ENCODE measurements at regions not wholly inside any gene's neighbourhood (a gene's known extent, or its start where the extent isn't known, plus 50 kb on each side); places are given as distances from the start of the nearest gene placed in this dataset.

DNA sequence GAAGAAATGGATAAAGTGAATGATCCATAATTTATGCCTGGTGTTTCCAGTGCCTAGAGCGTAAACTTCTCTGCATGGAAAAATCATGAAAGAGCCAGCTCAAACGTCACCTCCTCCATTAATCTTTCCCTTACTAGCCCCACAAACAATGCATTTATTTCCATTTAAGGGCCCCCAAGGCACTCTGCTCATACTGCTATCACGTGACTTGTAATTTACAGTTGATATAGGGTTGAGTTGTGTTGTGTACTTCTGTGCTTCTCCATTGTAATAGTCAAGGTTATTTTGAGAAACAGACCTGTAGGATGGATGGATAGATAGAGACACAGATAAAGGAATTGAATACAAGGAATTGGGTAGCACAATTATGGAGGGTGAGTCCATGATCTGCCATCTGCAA is 1034.7 kb upstream of the GHITM start:
- intact Hi-C loops (cut with micrococcal nuclease) = no loop called here
- H3K27ac Mint-ChIP-seq = no peak overlapping the region
- H3K4me3 Mint-ChIP-seq (ENCODE audit: low read depth) = no peak overlapping the region

DNA sequence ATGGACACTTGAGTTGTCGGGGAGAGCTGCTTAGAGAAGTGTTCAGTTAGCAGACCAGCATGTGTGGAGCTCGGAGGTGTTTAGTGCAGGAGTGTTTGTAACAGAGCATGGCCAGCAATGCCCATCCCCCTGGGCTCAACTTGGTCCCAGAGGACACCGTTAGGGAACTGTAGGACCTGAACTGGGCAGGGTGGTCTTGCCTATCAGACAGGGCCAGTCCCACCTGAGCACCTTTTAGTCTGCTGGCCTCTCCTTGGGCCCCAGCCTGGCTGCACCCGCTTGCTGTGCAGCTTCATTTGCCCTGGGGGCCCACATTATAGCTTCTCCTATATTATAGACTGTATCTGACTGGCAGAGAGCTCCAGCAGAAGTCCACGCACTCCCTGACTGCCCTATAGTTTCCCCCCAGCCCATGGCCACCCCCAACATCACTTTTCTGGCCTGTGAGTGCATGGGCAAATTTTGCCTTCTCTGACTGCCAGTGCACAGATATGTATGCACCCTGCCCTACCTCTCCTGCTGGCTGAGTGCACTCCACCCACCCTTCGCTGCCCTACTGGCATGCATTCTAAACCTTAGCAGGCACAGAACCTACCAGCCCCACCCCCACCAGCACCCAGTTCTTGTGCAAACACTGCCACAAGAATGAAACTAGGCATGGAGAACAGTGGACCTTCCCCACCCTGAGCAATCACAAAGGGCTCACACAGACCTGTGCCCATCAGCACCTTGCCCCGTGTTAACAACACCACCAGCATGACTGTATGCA is 1030.6 kb upstream of the GHITM start:
- H3K9me3 Mint-ChIP-seq = peaks cover 64% of the 10 kb centered on the region
- no peak for DNase-seq (ENCODE audit: low spot score)
- H3K27me3 Mint-ChIP-seq (ENCODE audit: low read depth) = no peaks in the 10 kb centered on the region
- H3K36me3 Mint-ChIP-seq (ENCODE audit: low read depth) = no peaks in the 10 kb centered on the region
- no peak overlapping the region for H3K27ac Mint-ChIP-seq
- no peaks in the 10 kb centered on the region for H3K4me1 Mint-ChIP-seq (ENCODE audit: low read depth)
- no peak overlapping the region for H3K4me3 Mint-ChIP-seq (ENCODE audit: low read depth)
- intact Hi-C loops (cut with micrococcal nuclease) = no loop called here

More for the DNA sequence above, 1034.7 kb upstream of the GHITM start:
- Mint-ChIP-seq H3K36me3 (ENCODE audit: low read depth) (no peaks in the 10 kb centered on the region), H3K27me3 (ENCODE audit: low read depth) (no peaks in the 10 kb centered on the region), H3K4me1 (ENCODE audit: low read depth) (no peaks in the 10 kb centered on the region), H3K9me3 (peaks cover 36% of the 10 kb centered on the region)
- no peak for DNase-seq (ENCODE audit: low spot score)

DNA sequence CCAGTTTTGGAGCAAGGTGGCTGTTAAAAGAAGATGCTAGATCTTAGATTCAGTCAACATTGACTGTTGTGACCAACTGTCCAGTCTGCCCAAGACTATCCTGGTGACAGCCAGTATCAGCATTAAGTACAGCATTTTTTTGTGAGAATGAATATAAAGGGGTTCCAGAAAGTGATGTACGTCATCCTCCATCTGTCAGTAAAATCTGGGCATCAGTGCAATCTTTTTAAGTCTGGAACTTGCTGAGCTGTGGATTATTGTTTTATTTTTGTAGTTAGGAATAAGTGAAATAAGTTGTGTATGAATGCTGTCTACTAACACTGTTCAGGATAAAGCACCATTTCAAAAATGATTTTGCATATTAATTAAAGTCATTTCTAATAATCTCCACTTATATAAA is 1020.0 kb upstream of the GHITM start:
- Mint-ChIP-seq H3K9me3 (peaks cover 16% of the 10 kb centered on the region), H3K4me3 (ENCODE audit: low read depth) (no peak overlapping the region), H3K27ac (no peak overlapping the region), H3K27me3 (ENCODE audit: low read depth) (no peaks in the 10 kb centered on the region), H3K4me1 (ENCODE audit: low read depth) (no peaks in the 10 kb centered on the region), H3K36me3 (ENCODE audit: low read depth) (no peaks in the 10 kb centered on the region)
- intact Hi-C loops (cut with micrococcal nuclease) = no loop called here
- DNase-seq (ENCODE audit: low spot score) = no peak

DNA sequence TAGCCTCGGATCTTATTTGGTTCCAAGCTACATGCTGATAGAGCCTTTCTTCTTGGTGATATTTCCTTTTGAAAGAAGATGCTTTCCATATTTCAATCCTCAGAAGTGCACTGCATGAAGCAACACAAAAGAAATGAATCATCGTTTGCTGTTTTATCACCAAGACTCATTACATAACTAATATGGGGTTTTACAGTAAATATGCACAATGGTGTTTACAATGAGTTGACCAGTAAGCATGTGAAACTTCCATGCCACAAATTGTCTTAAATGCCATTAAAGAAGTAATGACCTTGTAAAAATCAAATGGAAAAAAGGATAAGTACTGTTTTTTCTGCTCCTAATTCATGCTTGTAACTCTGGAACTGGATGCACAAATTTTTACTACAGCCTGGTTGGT is 1017.0 kb upstream of the GHITM start:
- Mint-ChIP-seq H3K27ac (no peak overlapping the region), H3K4me1 (ENCODE audit: low read depth) (no peaks in the 10 kb centered on the region), H3K9me3 (peaks cover 25% of the 10 kb centered on the region), H3K4me3 (ENCODE audit: low read depth) (no peak overlapping the region), H3K36me3 (ENCODE audit: low read depth) (no peaks in the 10 kb centered on the region), H3K27me3 (ENCODE audit: low read depth) (no peaks in the 10 kb centered on the region)
- intact Hi-C loops (cut with micrococcal nuclease) = no loop called here
- DNase-seq (ENCODE audit: low spot score) = no peak

DNA sequence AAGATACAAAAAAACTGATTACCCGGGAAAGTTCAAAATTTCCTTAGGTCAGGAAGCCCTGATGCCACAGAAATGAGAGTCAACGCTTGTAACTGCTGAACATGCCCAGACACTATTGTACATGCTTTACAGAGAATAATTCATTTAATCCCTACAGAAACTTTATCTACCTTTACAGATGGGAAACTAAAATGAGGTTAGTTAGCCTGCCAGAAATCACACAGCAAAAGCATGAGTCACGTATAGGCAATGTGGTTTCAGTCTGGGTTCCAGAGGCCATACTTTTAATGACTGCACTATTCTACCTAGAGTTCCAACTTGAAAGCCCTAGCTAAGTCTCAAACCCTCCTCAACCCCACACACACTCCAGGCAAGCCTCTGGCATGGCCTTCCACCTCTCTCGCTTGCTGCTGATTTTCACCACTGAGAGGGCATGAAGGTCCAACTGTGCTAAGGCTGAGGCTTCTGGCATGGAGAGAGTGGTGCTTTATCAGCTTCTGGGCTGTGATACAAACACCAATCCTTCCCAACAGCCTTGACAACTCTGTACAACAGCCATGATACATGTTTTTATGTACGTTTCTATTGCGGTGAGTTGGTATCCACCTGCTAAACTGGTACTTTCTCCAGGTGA is 1011.2 kb upstream of the GHITM start:
- H3K4me3 Mint-ChIP-seq (ENCODE audit: low read depth) = no peak overlapping the region
- H3K27me3 Mint-ChIP-seq (ENCODE audit: low read depth) = no peaks in the 10 kb centered on the region
- intact Hi-C loops (cut with micrococcal nuclease) = no loop called here
- peaks cover 44% of the 10 kb centered on the region for H3K9me3 Mint-ChIP-seq
- DNase-seq (ENCODE audit: low spot score) = no peak
- H3K4me1 Mint-ChIP-seq (ENCODE audit: low read depth) = no peaks in the 10 kb centered on the region
- no peaks in the 10 kb centered on the region for H3K36me3 Mint-ChIP-seq (ENCODE audit: low read depth)
- no peak overlapping the region for H3K27ac Mint-ChIP-seq

DNA sequence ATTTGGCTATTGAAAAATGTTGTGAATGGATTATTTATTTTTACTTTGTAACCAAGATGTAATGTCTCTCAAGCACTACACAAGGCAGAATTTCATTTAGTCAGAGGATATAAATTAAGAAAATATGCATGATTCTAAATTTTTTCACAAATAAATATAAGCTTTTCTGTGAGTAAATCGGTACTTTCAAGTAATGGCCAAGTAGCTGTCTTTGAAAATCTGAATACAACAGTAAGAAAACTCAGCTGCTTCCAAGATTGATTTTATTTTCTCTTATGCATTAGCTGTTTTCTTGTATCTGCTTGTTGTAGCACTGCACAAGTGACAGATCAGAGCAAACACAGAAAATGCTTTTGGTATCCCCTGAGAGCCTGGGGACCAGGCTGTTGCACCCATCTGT is 998.5 kb upstream of the GHITM start:
- Mint-ChIP-seq H3K9me3 (peaks cover 4% of the 10 kb centered on the region), H3K27me3 (ENCODE audit: low read depth) (no peaks in the 10 kb centered on the region), H3K4me3 (ENCODE audit: low read depth) (no peak overlapping the region), H3K4me1 (ENCODE audit: low read depth) (no peaks in the 10 kb centered on the region), H3K27ac (no peak overlapping the region), H3K36me3 (ENCODE audit: low read depth) (no peaks in the 10 kb centered on the region)
- no peak for DNase-seq (ENCODE audit: low spot score)
- intact Hi-C loops (cut with micrococcal nuclease) = no loop called here

DNA sequence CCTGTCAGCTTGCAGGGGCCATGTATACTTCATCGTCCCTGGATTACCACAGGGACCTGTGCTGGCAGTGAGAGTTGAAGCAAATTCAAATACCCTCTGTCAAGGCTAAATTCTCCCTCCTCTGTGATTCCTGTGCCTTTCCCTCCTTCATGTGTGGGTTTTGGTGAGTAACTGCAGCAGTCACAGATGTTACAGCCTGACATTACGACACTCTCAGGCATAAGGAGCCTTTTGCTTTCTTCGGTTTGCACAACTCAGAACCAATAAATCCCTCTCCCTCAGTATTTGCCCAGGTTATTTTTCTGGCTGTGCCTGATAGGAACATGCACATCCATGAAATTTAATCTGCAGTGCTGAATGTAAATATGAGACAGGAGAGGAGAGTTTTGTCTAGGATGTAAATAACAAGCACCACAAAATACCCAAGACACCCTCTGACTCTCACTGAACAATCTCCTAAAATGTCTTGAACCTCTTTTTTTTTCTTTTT is 997.2 kb upstream of the GHITM start:
- no peak overlapping the region for H3K4me3 Mint-ChIP-seq (ENCODE audit: low read depth)
- H3K9me3 Mint-ChIP-seq = peaks cover 5% of the 10 kb centered on the region
- DNase-seq (ENCODE audit: low spot score) = no peak
- no peaks in the 10 kb centered on the region for H3K4me1 Mint-ChIP-seq (ENCODE audit: low read depth)
- H3K27me3 Mint-ChIP-seq (ENCODE audit: low read depth) = no peaks in the 10 kb centered on the region
- H3K27ac Mint-ChIP-seq = no peak overlapping the region
- no peaks in the 10 kb centered on the region for H3K36me3 Mint-ChIP-seq (ENCODE audit: low read depth)
- intact Hi-C loops (cut with micrococcal nuclease) = no loop called here

DNA sequence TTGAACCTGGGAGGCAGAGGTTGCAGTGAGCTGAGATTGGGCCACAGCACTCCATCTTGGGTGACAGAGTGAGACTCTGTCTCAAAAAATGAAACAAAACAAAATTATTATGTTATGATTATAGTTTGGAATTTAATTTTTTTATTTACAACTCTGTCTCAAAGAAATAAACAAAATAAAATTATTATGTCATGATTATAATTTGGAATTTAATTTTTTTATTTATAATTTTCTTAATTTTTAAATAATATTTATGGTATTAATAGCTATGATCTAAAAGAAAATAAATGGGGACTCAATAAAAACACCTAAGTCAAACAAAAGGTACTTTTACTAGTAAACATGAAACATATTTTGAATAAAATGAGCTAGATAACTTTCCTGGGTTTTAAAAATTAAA is 994.8 kb upstream of the GHITM start:
- no peak overlapping the region for H3K27ac Mint-ChIP-seq
- no peak for DNase-seq (ENCODE audit: low spot score)
- H3K4me3 Mint-ChIP-seq (ENCODE audit: low read depth) = no peak overlapping the region
- intact Hi-C loops (cut with micrococcal nuclease) = no loop called here
- H3K4me1 Mint-ChIP-seq (ENCODE audit: low read depth) = no peaks in the 10 kb centered on the region
- peaks cover 21% of the 10 kb centered on the region for H3K9me3 Mint-ChIP-seq
- H3K27me3 Mint-ChIP-seq (ENCODE audit: low read depth) = no peaks in the 10 kb centered on the region
- H3K36me3 Mint-ChIP-seq (ENCODE audit: low read depth) = no peaks in the 10 kb centered on the region

DNA sequence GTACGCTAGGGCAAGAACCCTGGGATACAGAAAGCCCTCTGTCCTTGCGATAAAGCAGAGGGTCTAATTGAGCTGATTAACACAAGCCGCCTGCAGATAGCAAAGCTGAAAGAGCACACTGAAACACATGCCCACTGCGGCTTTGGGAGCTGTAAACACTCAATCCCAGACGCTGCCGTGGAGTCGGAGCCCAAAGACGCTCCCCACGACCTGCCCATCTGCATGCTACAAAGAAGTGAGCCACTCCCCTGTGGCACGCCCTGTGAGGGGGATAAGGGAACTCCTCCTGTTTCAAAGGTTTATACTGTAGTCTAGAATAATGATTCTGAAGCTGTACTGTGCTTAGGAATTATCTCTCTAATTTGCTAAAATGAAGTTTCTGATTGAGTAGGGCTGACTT is 985.6 kb upstream of the GHITM start:
- H3K27me3 Mint-ChIP-seq (ENCODE audit: low read depth) = no peaks in the 10 kb centered on the region
- H3K9me3 Mint-ChIP-seq = peaks cover 29% of the 10 kb centered on the region
- H3K4me3 Mint-ChIP-seq (ENCODE audit: low read depth) = no peak overlapping the region
- no peaks in the 10 kb centered on the region for H3K36me3 Mint-ChIP-seq (ENCODE audit: low read depth)
- no peaks in the 10 kb centered on the region for H3K4me1 Mint-ChIP-seq (ENCODE audit: low read depth)
- no peak overlapping the region for H3K27ac Mint-ChIP-seq
- DNase-seq (ENCODE audit: low spot score) = no peak
- intact Hi-C loops (cut with micrococcal nuclease) = no loop called here

DNA sequence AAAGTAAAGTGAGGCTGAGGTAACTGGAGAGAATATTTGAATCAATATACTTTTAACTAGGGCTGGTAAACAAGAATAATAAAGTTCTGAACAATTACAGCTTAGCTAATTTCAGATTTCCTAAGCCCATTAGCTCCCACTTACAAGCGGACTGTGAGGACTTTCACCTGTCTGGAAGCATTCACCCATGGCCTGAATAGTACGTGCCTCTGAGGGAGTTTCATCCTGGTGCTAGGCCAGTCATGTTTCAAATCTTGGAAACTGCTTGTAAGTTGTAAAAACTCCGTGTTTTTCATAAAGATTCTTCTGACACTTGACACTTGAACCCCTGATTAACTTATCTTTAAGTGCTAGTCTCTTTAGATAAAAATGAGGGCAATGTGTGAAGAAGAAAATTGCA is 975.2 kb upstream of the GHITM start:
- no peaks in the 10 kb centered on the region for H3K27me3 Mint-ChIP-seq (ENCODE audit: low read depth)
- no peak overlapping the region for H3K27ac Mint-ChIP-seq
- DNase-seq (ENCODE audit: low spot score) = no peak
- peaks cover 26% of the 10 kb centered on the region for H3K9me3 Mint-ChIP-seq
- H3K4me1 Mint-ChIP-seq (ENCODE audit: low read depth) = no peaks in the 10 kb centered on the region
- no peaks in the 10 kb centered on the region for H3K36me3 Mint-ChIP-seq (ENCODE audit: low read depth)
- no peak overlapping the region for H3K4me3 Mint-ChIP-seq (ENCODE audit: low read depth)
- intact Hi-C loops (cut with micrococcal nuclease) = no loop called here

DNA sequence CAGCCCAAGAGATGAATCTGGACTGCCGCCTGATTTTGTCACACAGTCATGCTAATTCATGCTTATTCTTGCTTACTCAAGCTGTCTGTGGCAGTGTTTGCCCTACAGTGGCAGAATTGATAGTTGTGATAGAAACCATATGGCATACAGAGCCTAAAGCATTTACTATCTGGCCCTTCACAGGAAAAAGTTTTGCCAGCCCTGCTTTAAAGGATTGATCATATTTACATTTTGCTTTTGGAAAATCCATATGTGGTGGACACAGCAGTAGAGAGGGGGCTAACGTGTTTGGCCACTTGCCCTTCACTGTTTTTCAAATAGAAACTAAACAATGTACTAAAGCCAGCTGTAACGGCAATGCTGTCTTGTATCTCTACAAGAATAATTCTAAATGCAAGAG is 974.0 kb upstream of the GHITM start:
- Mint-ChIP-seq H3K27me3 (ENCODE audit: low read depth) (no peaks in the 10 kb centered on the region), H3K36me3 (ENCODE audit: low read depth) (no peaks in the 10 kb centered on the region), H3K4me3 (ENCODE audit: low read depth) (no peak overlapping the region), H3K27ac (no peak overlapping the region), H3K4me1 (ENCODE audit: low read depth) (no peaks in the 10 kb centered on the region), H3K9me3 (peaks cover 21% of the 10 kb centered on the region)
- intact Hi-C loops (cut with micrococcal nuclease) = no loop called here
- DNase-seq (ENCODE audit: low spot score) = no peak

DNA sequence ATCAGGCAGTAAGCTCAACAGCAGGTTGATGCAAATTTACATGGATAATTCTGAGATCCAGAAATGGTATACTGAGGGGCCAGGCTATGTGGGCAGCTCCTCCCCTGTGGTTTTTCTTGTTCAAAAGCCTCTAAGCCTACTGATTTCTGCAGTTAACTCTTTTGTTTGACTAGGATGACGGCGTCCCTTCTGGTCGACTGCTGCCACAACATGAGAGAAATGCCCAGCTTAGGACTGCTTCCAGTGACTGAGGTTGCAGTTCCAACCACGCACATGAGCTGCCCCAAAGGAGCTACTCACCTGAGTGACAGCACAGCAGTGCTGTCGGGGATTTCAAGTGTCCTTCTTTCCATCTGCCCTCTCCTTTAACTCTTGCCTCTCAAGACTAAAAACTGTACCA is 973.0 kb upstream of the GHITM start:
- no peak overlapping the region for H3K4me3 Mint-ChIP-seq (ENCODE audit: low read depth)
- H3K27me3 Mint-ChIP-seq (ENCODE audit: low read depth) = no peaks in the 10 kb centered on the region
- no peaks in the 10 kb centered on the region for H3K36me3 Mint-ChIP-seq (ENCODE audit: low read depth)
- DNase-seq (ENCODE audit: low spot score) = no peak
- no peak overlapping the region for H3K27ac Mint-ChIP-seq
- no peaks in the 10 kb centered on the region for H3K4me1 Mint-ChIP-seq (ENCODE audit: low read depth)
- intact Hi-C loops (cut with micrococcal nuclease) = no loop called here
- peaks cover 18% of the 10 kb centered on the region for H3K9me3 Mint-ChIP-seq

DNA sequence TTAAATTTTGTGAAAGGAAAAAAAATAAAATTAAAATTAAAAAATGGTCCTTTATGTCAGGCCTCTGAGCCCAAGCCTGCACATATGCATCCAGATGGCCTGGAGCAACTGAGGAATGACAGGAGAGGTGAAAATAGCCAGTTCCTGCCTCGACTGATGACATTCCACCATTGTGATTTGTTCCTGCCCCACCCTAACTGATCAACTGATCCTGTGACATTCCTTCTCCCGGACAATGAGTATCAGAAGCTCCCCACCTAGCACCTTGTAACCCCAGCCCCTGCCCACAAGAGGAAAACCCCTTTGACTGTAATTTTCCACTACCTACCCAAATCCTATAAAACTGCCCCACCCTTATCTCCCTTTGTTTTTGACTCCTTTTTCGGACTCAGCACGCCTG is 972.2 kb upstream of the GHITM start:
- DNase-seq (ENCODE audit: low spot score) = no peak
- Mint-ChIP-seq H3K27ac (no peak overlapping the region), H3K9me3 (peaks cover 12% of the 10 kb centered on the region), H3K36me3 (ENCODE audit: low read depth) (no peaks in the 10 kb centered on the region), H3K4me1 (ENCODE audit: low read depth) (no peaks in the 10 kb centered on the region), H3K27me3 (ENCODE audit: low read depth) (no peaks in the 10 kb centered on the region), H3K4me3 (ENCODE audit: low read depth) (no peak overlapping the region)
- intact Hi-C loops (cut with micrococcal nuclease) = no loop called here
